Lower leg skin (tissue), 4 donors: ENCODE measurements at regions not wholly inside any gene's neighbourhood (a gene's known extent, or its start where the extent isn't known, plus 50 kb on each side); places are given as distances from the start of the nearest gene placed in this dataset.

Source experiments
- DNase-seq, 2 donors: peaks; one replicate each; pipeline ENCODE4 v3.0.0-alpha.2; 2019; ENCODE audit warnings: low spot score in 2 of 2
- H3K4me3 ChIP-seq: fragments of 200-600 bp; sonication (generic); 2 replicates; pipeline ENCODE4 v1.5.1; 2017; ENCODE audit warnings: mild to moderate bottlenecking, low read depth; ENCODE audit not compliant: poor library complexity, severe bottlenecking
- CTCF ChIP-seq, 3 donors: fragments of 450-650 bp; IDR thresholded peaks; one replicate each; pipeline ENCODE4 v1.5.1; 2016; ENCODE audit warnings: antibody characterized with exemption in 3 of 3, mild to moderate bottlenecking in 3 of 3, moderate library complexity in 2 of 3
- POLR2A ChIP-seq, 2 donors: fragments of 450-650 bp; IDR thresholded peaks; one replicate each; pipeline ENCODE4 v1.6.1; 2016 to 2017; ENCODE audit warnings: antibody characterized with exemption in 2 of 2, mild to moderate bottlenecking in 1 of 2, moderate library complexity in 1 of 2
- WGBS, 2 donors: methylation state at CpG; one replicate each; pipeline ENCODE4 v1.1.5; 2018; 5-methylcytosine and 5-hydroxymethylcytosine counted together
- intact Hi-C: fragments of 100-400 bp; cut with DNase I; formaldehyde crosslinking; loops from one replicate; pipeline ENCODE4 v1.15.0; 2023; ENCODE audit warnings: low total_unique reads

DNA sequence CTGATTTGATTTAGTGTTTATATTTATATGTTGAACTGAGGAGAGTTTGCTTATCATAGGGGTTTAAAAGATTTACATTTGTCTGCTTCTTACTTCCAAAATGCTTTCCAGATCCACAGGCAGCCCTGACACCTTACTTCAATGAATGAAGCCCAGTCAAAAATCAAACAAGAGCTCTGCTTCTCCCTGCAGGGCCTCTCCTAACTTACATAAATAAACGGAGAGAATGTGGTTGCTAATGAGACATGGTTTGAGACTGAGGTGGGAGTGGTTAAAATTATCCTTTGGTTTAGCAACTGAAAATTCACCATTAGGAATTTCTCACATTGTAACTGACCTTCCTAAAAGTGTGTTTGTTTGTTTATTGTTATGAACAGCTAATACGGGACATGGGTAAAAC lies 612.3 kb upstream of the FANCL start:
- H3K4me3 ChIP-seq: no peak overlapping the region
- 46 to 54% methylated on average over 2 of the region's 2 CpGs for WGBS, 2 donors
- intact Hi-C loops: no loop called here
- DNase-seq: no peak
- no peak for TF ChIP-seq POLR2A (IDR thresholded peaks at IDR 0.05)

- intact Hi-C loops: no loop called here
- no peak overlapping the region for H3K4me3 ChIP-seq
- no peak for DNase-seq
- TF ChIP-seq POLR2A (IDR thresholded peaks at IDR 0.05): no peak
- TF ChIP-seq CTCF (IDR thresholded peaks at IDR 0.05): no peak
Measured at GRCh38 chr2:58852905-58853304, 611.8 kb upstream of the FANCL start.

DNA sequence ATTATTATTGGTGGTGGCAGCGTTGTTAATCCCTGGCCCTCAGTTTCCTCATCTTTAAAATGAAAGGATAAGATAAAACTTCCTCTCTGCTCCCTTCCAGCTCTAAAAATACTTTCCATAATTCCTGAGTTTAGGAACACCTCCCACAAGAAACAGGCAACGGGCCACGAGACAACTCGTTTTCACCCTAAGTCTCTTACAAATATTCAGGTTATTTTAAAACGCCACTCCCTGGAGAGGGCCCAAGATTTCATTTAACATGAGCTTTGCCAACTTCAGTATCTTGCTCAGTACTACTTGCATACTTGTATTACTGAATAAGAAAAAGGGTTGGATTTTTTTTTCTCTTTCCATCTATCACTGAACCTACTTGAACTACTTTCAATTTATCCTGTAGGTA lies 611.1 kb upstream of the FANCL start:
- WGBS, 2 donors: 48 to 52% methylated on average over 5 of the region's 5 CpGs
- TF ChIP-seq CTCF (IDR thresholded peaks at IDR 0.05) (no peak), POLR2A (IDR thresholded peaks at IDR 0.05) (no peak)

GRCh38 chr2:58851598-58851997 lies 610.5 kb upstream of the FANCL start:
- H3K4me3 ChIP-seq: no peak overlapping the region
- 67 to 77% methylated on average over 2 of the region's 2 CpGs for WGBS, 2 donors
- no peak for DNase-seq
- intact Hi-C loops: no loop called here
- no peak for TF ChIP-seq CTCF (IDR thresholded peaks at IDR 0.05)
- no peak for TF ChIP-seq POLR2A (IDR thresholded peaks at IDR 0.05)

More for the DNA sequence above, 611.1 kb upstream of the FANCL start:
- no peak for DNase-seq
- intact Hi-C loops: no loop called here
- no peak overlapping the region for H3K4me3 ChIP-seq

GRCh38 chr2:58845011-58845410 lies 603.9 kb upstream of the FANCL start:
- TF ChIP-seq CTCF (IDR thresholded peaks at IDR 0.05): no peak
- no peak for TF ChIP-seq POLR2A (IDR thresholded peaks at IDR 0.05)
- no peak overlapping the region for H3K4me3 ChIP-seq
- intact Hi-C loops: no loop called here
- no peak for DNase-seq
- WGBS, 2 donors: 68 to 90% methylated on average over 3 of the region's 3 CpGs

DNA sequence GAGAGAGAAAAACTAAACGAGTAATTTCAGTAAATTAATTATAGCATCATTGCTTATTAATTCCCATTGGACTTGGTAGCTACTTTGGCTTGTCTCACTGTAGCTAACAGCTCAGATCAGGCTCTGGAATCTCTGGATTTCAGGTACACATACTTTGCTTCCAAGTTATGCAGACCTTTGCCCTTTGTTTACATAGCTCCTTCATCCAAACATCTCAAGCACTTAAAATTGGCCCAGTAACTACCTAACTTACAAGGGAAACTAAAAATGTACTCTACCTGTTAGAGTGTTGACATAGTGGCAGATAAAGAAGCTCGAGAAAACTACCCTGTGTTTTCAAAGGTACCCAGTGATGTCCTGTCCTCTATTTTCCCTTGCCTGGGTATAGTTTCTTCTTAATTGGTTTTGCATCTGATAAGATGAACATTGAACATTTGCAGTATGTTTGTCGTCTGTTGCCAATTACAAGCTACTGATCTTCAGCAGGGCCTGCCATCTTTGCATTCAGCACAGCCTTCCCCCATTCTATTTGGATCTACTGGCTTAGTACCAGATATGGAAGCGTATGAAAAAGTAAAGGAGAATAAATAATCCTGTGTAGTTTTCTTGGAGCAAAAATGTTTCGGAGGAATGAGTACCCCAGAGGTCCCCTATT lies 601.5 kb upstream of the FANCL start:
- TF ChIP-seq CTCF (IDR thresholded peaks at IDR 0.05) (no peak), POLR2A (IDR thresholded peaks at IDR 0.05) (no peak)
- DNase-seq: no peak
- H3K4me3 ChIP-seq: no peak overlapping the region
- WGBS, 2 donors: 66 to 68% methylated on average over 5 of the region's 5 CpGs
- intact Hi-C loops: no loop called here
